CD14-positive monocyte (primary cell): ENCODE measurements at regions not wholly inside any gene's neighbourhood (a gene's known extent, or its start where the extent isn't known, plus 50 kb on each side); places are given as distances from the start of the nearest gene placed in this dataset.

Experiments
- DNase-seq, 3 donors: peaks; one replicate each; pipeline ENCODE4 v3.0.0-alpha.2; 2011 to 2022
- H2AFZ ChIP-seq: 2 replicates; pipeline ENCODE4 v1.6.0; 2012; ENCODE audit warnings: mild to moderate bottlenecking, low read depth, low read length, inconsistent platforms; ENCODE audit not compliant: insufficient read depth, poor library complexity, severe bottlenecking
- H3K27ac ChIP-seq, 2 donors: 1 replicate in 1 of 2; 2 replicates in 1 of 2; pipeline ENCODE4 v1.5.1; 2012 to 2013; ENCODE audit warnings: low read length in 2 of 2, control low read depth in 1 of 2, inconsistent platforms in 1 of 2, low read depth in 1 of 2, mild to moderate bottlenecking in 1 of 2
- H3K27me3 ChIP-seq, 2 donors: one replicate each; pipeline versions ENCODE4 v1.6.0 to v1.6.1; 2011 to 2013; ENCODE audit warnings: low read length in 2 of 2; ENCODE audit not compliant: control insufficient read depth in 2 of 2, insufficient read depth in 2 of 2
- H3K36me3 ChIP-seq, 2 donors: replicated peaks in 1 of 2; 1 replicate in 1 of 2; 2 replicates in 1 of 2; pipeline versions ENCODE4 v1.5.1 to v1.6.1; 2012 to 2013; ENCODE audit warnings: low read length in 2 of 2, control low read depth in 1 of 2, inconsistent platforms in 1 of 2, mild to moderate bottlenecking in 1 of 2; ENCODE audit not compliant: insufficient read depth in 2 of 2, control insufficient read depth in 1 of 2
- H3K4me1 ChIP-seq, 2 donors: 1 replicate in 1 of 2; 2 replicates in 1 of 2; pipeline versions ENCODE4 v1.5.1 to v1.6.1; 2012 to 2013; ENCODE audit warnings: low read length in 2 of 2, control low read depth in 1 of 2, inconsistent platforms in 1 of 2, mild to moderate bottlenecking in 1 of 2, moderate library complexity in 1 of 2; ENCODE audit not compliant: insufficient read depth in 2 of 2, control insufficient read depth in 1 of 2
- H3K4me2 ChIP-seq: replicated peaks from 2 replicates; pipeline ENCODE3; 2012; ENCODE audit warnings: low read length, moderate library complexity, mild to moderate bottlenecking; ENCODE audit not compliant: poor library complexity, severe bottlenecking; ENCODE audit errors: extremely low read depth
- H3K4me3 ChIP-seq, 3 experiments: fragments of 200-600 bp in 1 of 3; sonication (generic) in 1 of 3; replicated peaks in 1 of 3; 1 replicate in 2 of 3; 2 replicates in 1 of 3; pipeline ENCODE4 v1.5.1; 2011 to 2013; ENCODE audit warnings: low read length in 3 of 3, mild to moderate bottlenecking in 3 of 3, control low read depth in 2 of 3, low read depth in 2 of 3, inconsistent platforms in 1 of 3, moderate library complexity in 1 of 3
- H3K79me2 ChIP-seq: 2 replicates; pipeline ENCODE4 v1.6.0; 2012; ENCODE audit warnings: mild to moderate bottlenecking, control low read depth, inconsistent platforms, low read length, moderate library complexity; ENCODE audit not compliant: insufficient read depth
- H3K9ac ChIP-seq: 2 replicates; pipeline ENCODE4 v1.6.0; 2017; ENCODE audit warnings: low read length, mild to moderate bottlenecking; ENCODE audit not compliant: insufficient read depth, poor library complexity, severe bottlenecking
- H3K9me3 ChIP-seq, 2 donors: replicated peaks in 1 of 2; 1 replicate in 1 of 2; 2 replicates in 1 of 2; pipeline versions ENCODE4 v1.5.1 to v1.6.1; 2012 to 2013; ENCODE audit warnings: low read length in 2 of 2, control low read depth in 1 of 2; ENCODE audit not compliant: control insufficient read depth in 1 of 2, insufficient read depth in 1 of 2
- H4K20me1 ChIP-seq: 2 replicates; pipeline ENCODE4 v1.6.0; 2012; ENCODE audit warnings: mild to moderate bottlenecking, low read length, control low read depth, moderate library complexity; ENCODE audit not compliant: insufficient read depth
- H3K27ac Mint-ChIP-seq, 7 donors: one replicate each; pipeline ENCODE4 v1.8.0; 2020; ENCODE audit warnings: mild to moderate bottlenecking in 7 of 7, mixed read lengths in 7 of 7, moderate library complexity in 6 of 7, inconsistent platforms in 2 of 7
- H3K27me3 Mint-ChIP-seq, 3 donors: one replicate each; pipeline ENCODE4 v1.8.0; 2021 to 2022; ENCODE audit warnings: low read depth in 3 of 3, mild to moderate bottlenecking in 3 of 3, mixed read lengths in 3 of 3, moderate library complexity in 3 of 3, inconsistent platforms in 1 of 3
- H3K36me3 Mint-ChIP-seq, 2 donors: one replicate each; pipeline ENCODE4 v1.8.0; 2020; ENCODE audit warnings: mixed read lengths in 2 of 2, inconsistent platforms in 1 of 2, mild to moderate bottlenecking in 1 of 2
- H3K4me1 Mint-ChIP-seq: one replicate; pipeline ENCODE4 v1.8.0; 2020; ENCODE audit warnings: mild to moderate bottlenecking, mixed read lengths
- H3K4me3 Mint-ChIP-seq, 2 donors: one replicate each; pipeline ENCODE4 v1.8.0; 2020; ENCODE audit warnings: mild to moderate bottlenecking in 2 of 2, mixed read lengths in 2 of 2, moderate library complexity in 1 of 2
- H3K9me3 Mint-ChIP-seq, 7 donors: one replicate each; pipeline ENCODE4 v1.8.0; 2020 to 2022; ENCODE audit warnings: mixed read lengths in 7 of 7, mild to moderate bottlenecking in 6 of 7, moderate library complexity in 6 of 7, inconsistent platforms in 2 of 7
- WGBS: methylation state at CpG from one replicate; pipeline ENCODE4 v1.1.5; 2013; ENCODE audit warnings: missing lambda C conversion rate; ENCODE audit not compliant: insufficient coverage; 5-methylcytosine and 5-hydroxymethylcytosine counted together
- intact Hi-C, 2 donors: fragments of 100-400 bp; cut with micrococcal nuclease; formaldehyde crosslinking; loops; one replicate each; pipeline versions ENCODE4 v1.15.0 to v1.15.1; 2023
- TF ChIP-seq, protein P1 (sequence below): fragments of 200-600 bp; IDR thresholded peaks from one replicate; pipeline ENCODE4 v1.8.0; 2022; ENCODE audit warnings: antibody characterized with exemption, mild to moderate bottlenecking

DNA sequence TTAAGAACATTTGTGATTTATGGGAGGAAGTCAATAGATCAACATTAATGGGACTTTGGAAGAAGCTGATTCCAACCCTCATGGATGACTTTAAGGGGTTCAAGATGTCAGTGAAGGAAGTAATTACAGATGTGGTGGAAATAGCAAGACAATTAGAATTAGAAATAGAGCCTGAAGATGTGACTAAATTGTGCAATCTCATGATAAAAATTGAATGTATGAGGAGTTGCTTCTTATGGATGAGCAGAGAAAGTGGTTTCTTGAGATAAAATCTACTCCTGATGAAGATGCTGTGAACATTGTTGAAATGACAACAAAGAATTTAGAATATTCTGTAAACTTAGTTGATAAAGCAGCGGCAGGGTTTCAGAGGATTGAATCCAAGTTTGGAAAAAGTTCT, 70.9 kb upstream of the NEUROD6 start:
- H3K9me3 Mint-ChIP-seq: peaks cover 0 to 2% (median 0%) of the 10 kb centered on the region in 7 donors
- TF ChIP-seq, protein P1, sequence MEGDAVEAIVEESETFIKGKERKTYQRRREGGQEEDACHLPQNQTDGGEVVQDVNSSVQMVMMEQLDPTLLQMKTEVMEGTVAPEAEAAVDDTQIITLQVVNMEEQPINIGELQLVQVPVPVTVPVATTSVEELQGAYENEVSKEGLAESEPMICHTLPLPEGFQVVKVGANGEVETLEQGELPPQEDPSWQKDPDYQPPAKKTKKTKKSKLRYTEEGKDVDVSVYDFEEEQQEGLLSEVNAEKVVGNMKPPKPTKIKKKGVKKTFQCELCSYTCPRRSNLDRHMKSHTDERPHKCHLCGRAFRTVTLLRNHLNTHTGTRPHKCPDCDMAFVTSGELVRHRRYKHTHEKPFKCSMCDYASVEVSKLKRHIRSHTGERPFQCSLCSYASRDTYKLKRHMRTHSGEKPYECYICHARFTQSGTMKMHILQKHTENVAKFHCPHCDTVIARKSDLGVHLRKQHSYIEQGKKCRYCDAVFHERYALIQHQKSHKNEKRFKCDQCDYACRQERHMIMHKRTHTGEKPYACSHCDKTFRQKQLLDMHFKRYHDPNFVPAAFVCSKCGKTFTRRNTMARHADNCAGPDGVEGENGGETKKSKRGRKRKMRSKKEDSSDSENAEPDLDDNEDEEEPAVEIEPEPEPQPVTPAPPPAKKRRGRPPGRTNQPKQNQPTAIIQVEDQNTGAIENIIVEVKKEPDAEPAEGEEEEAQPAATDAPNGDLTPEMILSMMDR: no peak
- no peaks in the 10 kb centered on the region for H3K36me3 ChIP-seq
- H3K4me3 ChIP-seq: no peak overlapping the region
- no peak overlapping the region for H3K4me2 ChIP-seq
- no peak for DNase-seq
- no peak overlapping the region for H3K9ac ChIP-seq
- H3K27me3 Mint-ChIP-seq: peaks cover 2 to 4% (median 4%) of the 10 kb centered on the region in 3 donors
- peaks cover 8 to 9% of the 10 kb centered on the region in 2 donors for H3K4me1 ChIP-seq
- no peaks in the 10 kb centered on the region for H3K79me2 ChIP-seq
- no peak overlapping the region for H3K4me3 Mint-ChIP-seq
- no peaks in the 10 kb centered on the region for H3K9me3 ChIP-seq
- H3K27me3 ChIP-seq: no peaks in the 10 kb centered on the region
- H3K36me3 Mint-ChIP-seq: no peaks in the 10 kb centered on the region
- no peak overlapping the region for H2AFZ ChIP-seq
- intact Hi-C loops: no loop called here
- no CpG with 5 or more reads among the region's 1 CpG for WGBS
- peaks cover 4% of the 10 kb centered on the region for H3K4me1 Mint-ChIP-seq
- no peak overlapping the region for H3K27ac ChIP-seq
- no peaks in the 10 kb centered on the region for H4K20me1 ChIP-seq
- H3K27ac Mint-ChIP-seq: no peak overlapping the region

DNA sequence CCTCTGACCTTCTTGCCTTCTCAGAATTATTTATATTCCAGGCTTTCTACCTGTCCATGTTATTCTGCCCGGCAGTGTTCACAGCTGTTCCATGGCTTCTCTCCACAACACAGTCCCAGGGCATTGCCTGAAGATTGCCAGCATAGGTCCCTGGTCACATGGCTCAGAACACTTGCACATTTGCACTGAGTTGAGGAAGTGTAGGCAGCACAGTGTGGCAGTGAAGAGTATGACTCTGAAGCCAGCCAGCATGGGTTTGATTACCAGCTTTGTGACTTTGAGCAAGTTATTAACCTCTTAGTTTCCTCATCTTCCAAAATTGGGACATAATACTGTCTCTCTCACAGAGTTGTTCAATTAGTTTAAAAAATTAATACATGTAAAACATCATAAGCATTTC, 73.2 kb upstream of the NEUROD6 start:
- Mint-ChIP-seq H3K27me3 (peaks cover 2 to 4% (median 4%) of the 10 kb centered on the region in 3 donors), H3K9me3 (peaks cover 0 to 2% (median 0%) of the 10 kb centered on the region in 7 donors), H3K27ac (no peak overlapping the region), H3K4me3 (no peak overlapping the region), H3K36me3 (no peaks in the 10 kb centered on the region), H3K4me1 (no peaks in the 10 kb centered on the region)
- Histone ChIP-seq H3K9ac (no peak overlapping the region), H3K9me3 (no peaks in the 10 kb centered on the region), H4K20me1 (no peaks in the 10 kb centered on the region), H3K36me3 (no peaks in the 10 kb centered on the region), H3K27ac (no peak overlapping the region), H3K27me3 (no peaks in the 10 kb centered on the region), H2AFZ (no peak overlapping the region), H3K4me1 (no peaks in the 10 kb centered on the region), H3K4me2 (no peak overlapping the region), H3K79me2 (no peaks in the 10 kb centered on the region), H3K4me3 (no peak overlapping the region)
- intact Hi-C loops: no loop called here
- TF ChIP-seq, protein P1: no peak
- no peak for DNase-seq
- 60% methylated on average over 1 of the region's 1 CpG for WGBS
